ENCODE measurements at regions not wholly inside any gene's neighbourhood (a gene's known extent, or its start where the extent isn't known, plus 50 kb on each side); places are given as distances from the start of the nearest gene placed in this dataset.

- TF ChIP-seq POLR2A (IDR thresholded peaks at IDR 0.05) (no peak), POLR2AphosphoS5 (IDR thresholded peaks at IDR 0.05) (no peak), CTCF (IDR thresholded peaks at IDR 0.05 in 8 of 11, conservative IDR thresholded peaks at IDR 0.05 in 3 of 11) (no peak)
- 76 to 80% (median 77%) methylated on average over 4 of the region's 4 CpGs for WGBS, 5 donors
- H3K4me3 ChIP-seq: no peak overlapping the region
- H3K4me1 ChIP-seq: no peaks in the 10 kb centered on the region
- DNase-seq: no peak
- no peak overlapping the region for H3K27ac ChIP-seq
- peaks cover 0 to 5% (median 0%) of the 10 kb centered on the region in 7 donors for H3K27me3 ChIP-seq (replicated peaks in 1 of 7)
- intact Hi-C loops (cut with DNase I; ENCODE audit: low total_unique reads): no loop called here
- no peaks in the 10 kb centered on the region for H3K36me3 ChIP-seq
- H3K9me3 ChIP-seq: no peaks in the 10 kb centered on the region
These were observed 260.4 kb downstream of the SLC4A3 start for GRCh38 chr2:219887870-219888269.

- intact Hi-C loops (cut with DNase I; ENCODE audit: low total_unique reads): no loop called here
- no peaks in the 10 kb centered on the region for H3K36me3 ChIP-seq
- H3K27ac ChIP-seq: no peak overlapping the region
- WGBS, 5 donors: 64 to 79% (median 73%) methylated on average over 2 of the region's 2 CpGs
- no peaks in the 10 kb centered on the region for H3K4me1 ChIP-seq
- no peaks in the 10 kb centered on the region for H3K27me3 ChIP-seq (replicated peaks in 1 of 7)
- no peak overlapping the region for H3K4me3 ChIP-seq
- TF ChIP-seq POLR2AphosphoS5 (IDR thresholded peaks at IDR 0.05): no peak
- TF ChIP-seq POLR2A (IDR thresholded peaks at IDR 0.05): no peak
- no peak for TF ChIP-seq CTCF (IDR thresholded peaks at IDR 0.05 in 8 of 11, conservative IDR thresholded peaks at IDR 0.05 in 3 of 11)
- no peak for DNase-seq
- H3K9me3 ChIP-seq: no peaks in the 10 kb centered on the region
These were observed 266.1 kb downstream of the SLC4A3 start for GRCh38 chr2:219893541-219893940.

- no peaks in the 10 kb centered on the region for H3K4me1 ChIP-seq
- H3K27me3 ChIP-seq (replicated peaks in 1 of 7): no peaks in the 10 kb centered on the region
- no peaks in the 10 kb centered on the region for H3K9me3 ChIP-seq
- no peak for DNase-seq
- no peak overlapping the region for H3K4me3 ChIP-seq
- 45 to 59% (median 55%) methylated on average over 3 of the region's 3 CpGs for WGBS, 5 donors
- H3K27ac ChIP-seq: no peak overlapping the region
- no peaks in the 10 kb centered on the region for H3K36me3 ChIP-seq
- intact Hi-C loops (cut with DNase I; ENCODE audit: low total_unique reads): no loop called here
- TF ChIP-seq POLR2A (IDR thresholded peaks at IDR 0.05) (no peak), CTCF (IDR thresholded peaks at IDR 0.05 in 8 of 11, conservative IDR thresholded peaks at IDR 0.05 in 3 of 11) (no peak), POLR2AphosphoS5 (IDR thresholded peaks at IDR 0.05) (no peak)
These were observed 270.0 kb downstream of the SLC4A3 start for GRCh38 chr2:219897456-219897855.

- Histone ChIP-seq H3K27me3 (replicated peaks in 1 of 7) (no peaks in the 10 kb centered on the region), H3K27ac (no peak overlapping the region), H3K4me1 (no peaks in the 10 kb centered on the region), H3K4me3 (no peak overlapping the region), H3K9me3 (no peaks in the 10 kb centered on the region), H3K36me3 (no peaks in the 10 kb centered on the region)
- TF ChIP-seq POLR2AphosphoS5 (IDR thresholded peaks at IDR 0.05): no peak
- no peak for TF ChIP-seq POLR2A (IDR thresholded peaks at IDR 0.05)
- TF ChIP-seq CTCF (IDR thresholded peaks at IDR 0.05 in 8 of 11, conservative IDR thresholded peaks at IDR 0.05 in 3 of 11): no peak
- intact Hi-C loops (cut with DNase I; ENCODE audit: low total_unique reads): no loop called here
- no peak for DNase-seq
- WGBS, 5 donors: 50 to 56% (median 54%) methylated on average over 7 of the region's 7 CpGs
These were observed 273.7 kb downstream of the SLC4A3 start for GRCh38 chr2:219901155-219901554.
